Endothelial cell (in vitro differentiated cells): ENCODE measurements at regions not wholly inside any gene's neighbourhood (a gene's known extent, or its start where the extent isn't known, plus 50 kb on each side); places are given as distances from the start of the nearest gene placed in this dataset.

Experiments
- DNase-seq: peaks from one replicate; pipeline ENCODE4 v3.0.0; 2021; ENCODE audit warnings: low spot score
- H3K27ac Mint-ChIP-seq: one replicate; pipeline ENCODE4 v1.8.0; 2021; ENCODE audit warnings: mixed read lengths, inconsistent platforms; ENCODE audit not compliant: unreplicated experiment
- H3K27me3 Mint-ChIP-seq: one replicate; pipeline ENCODE4 v1.8.0; 2021; ENCODE audit warnings: mild to moderate bottlenecking, moderate library complexity, mixed read lengths, inconsistent platforms; ENCODE audit not compliant: unreplicated experiment
- H3K36me3 Mint-ChIP-seq: one replicate; pipeline ENCODE4 v1.8.0; 2021; ENCODE audit warnings: mild to moderate bottlenecking, low read depth, mixed read lengths, inconsistent platforms; ENCODE audit not compliant: unreplicated experiment
- H3K4me1 Mint-ChIP-seq: one replicate; pipeline ENCODE4 v1.8.0; 2021; ENCODE audit warnings: mild to moderate bottlenecking, mixed read lengths, inconsistent platforms; ENCODE audit not compliant: unreplicated experiment
- H3K4me3 Mint-ChIP-seq: one replicate; pipeline ENCODE4 v1.8.0; 2021; ENCODE audit warnings: mild to moderate bottlenecking, mixed read lengths, inconsistent platforms; ENCODE audit not compliant: unreplicated experiment
- H3K9me3 Mint-ChIP-seq: one replicate; pipeline ENCODE4 v1.8.0; 2021; ENCODE audit warnings: mixed read lengths, inconsistent platforms; ENCODE audit not compliant: unreplicated experiment
- TF ChIP-seq, protein P1 (sequence below): fragments of 200-600 bp; sonication (generic); IDR thresholded peaks from one replicate; pipeline ENCODE4 v1.5.0; 2021; ENCODE audit warnings: antibody characterized with exemption; ENCODE audit not compliant: unreplicated experiment

DNA sequence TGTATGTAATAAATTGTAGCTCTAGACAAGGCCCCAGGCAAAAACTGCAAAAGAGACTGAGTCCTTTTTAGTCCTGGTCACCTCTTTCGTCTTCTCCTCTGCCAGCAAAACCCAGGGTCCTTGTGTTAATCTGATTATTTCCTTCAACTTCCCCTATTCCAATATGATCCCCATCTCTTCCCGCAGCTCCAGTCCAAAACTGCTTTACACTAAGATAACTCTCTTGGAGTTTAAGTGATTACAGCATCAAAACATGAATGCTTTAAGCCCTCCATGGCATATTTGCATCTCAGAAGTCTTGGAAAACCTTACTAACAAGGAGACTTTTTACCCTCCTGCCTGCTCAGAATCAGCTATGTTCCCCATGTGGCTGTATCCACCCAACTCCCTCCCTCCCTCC lies 59.3 kb downstream of the MAGEA1 start:
- H3K9me3 Mint-ChIP-seq = no peaks in the 10 kb centered on the region
- H3K27me3 Mint-ChIP-seq = no peaks in the 10 kb centered on the region
- no peak overlapping the region for H3K4me3 Mint-ChIP-seq
- no peak for DNase-seq
- no peaks in the 10 kb centered on the region for H3K36me3 Mint-ChIP-seq
- no peaks in the 10 kb centered on the region for H3K4me1 Mint-ChIP-seq
- H3K27ac Mint-ChIP-seq = no peak overlapping the region
- TF ChIP-seq, protein P1, sequence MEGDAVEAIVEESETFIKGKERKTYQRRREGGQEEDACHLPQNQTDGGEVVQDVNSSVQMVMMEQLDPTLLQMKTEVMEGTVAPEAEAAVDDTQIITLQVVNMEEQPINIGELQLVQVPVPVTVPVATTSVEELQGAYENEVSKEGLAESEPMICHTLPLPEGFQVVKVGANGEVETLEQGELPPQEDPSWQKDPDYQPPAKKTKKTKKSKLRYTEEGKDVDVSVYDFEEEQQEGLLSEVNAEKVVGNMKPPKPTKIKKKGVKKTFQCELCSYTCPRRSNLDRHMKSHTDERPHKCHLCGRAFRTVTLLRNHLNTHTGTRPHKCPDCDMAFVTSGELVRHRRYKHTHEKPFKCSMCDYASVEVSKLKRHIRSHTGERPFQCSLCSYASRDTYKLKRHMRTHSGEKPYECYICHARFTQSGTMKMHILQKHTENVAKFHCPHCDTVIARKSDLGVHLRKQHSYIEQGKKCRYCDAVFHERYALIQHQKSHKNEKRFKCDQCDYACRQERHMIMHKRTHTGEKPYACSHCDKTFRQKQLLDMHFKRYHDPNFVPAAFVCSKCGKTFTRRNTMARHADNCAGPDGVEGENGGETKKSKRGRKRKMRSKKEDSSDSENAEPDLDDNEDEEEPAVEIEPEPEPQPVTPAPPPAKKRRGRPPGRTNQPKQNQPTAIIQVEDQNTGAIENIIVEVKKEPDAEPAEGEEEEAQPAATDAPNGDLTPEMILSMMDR = no peak
